ENCODE measurements at regions not wholly inside any gene's neighbourhood (a gene's known extent, or its start where the extent isn't known, plus 50 kb on each side); places are given as distances from the start of the nearest gene placed in this dataset.
"Not testable (repeated sequence)": the region's sequence is repeated elsewhere in the genome, so short reads cannot be mapped to it uniquely, and the experiment has no call there.

DNA sequence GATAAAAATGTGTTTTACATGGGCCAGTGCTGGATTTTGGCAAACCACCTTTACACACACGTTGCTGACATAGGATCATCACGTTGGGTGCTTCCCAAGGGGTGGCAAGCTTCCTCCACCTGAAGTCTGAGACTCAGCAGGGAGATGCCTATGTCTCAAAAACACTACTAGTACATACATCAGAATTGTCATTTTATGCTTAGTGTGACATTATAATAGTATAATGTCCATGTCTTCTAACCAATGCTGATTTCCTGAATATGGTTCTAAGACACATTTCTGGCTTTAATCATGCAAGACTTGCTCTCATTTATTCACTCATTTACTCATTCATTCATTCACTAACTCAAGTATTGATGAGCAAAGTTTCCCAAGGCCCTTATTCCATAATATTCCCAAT is 322.3 kb downstream of the LNPK start:
- intact Hi-C loops (cut with micrococcal nuclease; ENCODE audit: unreplicated experiment) = loop anchor here (5.0 kb wide), 1 partner anchor 262 kb away; no protein-coding TSS in a partner anchor
- CTCF ChIA-PET = no interaction called here
- no TSS peak for BruUV-seq (replicated peaks)
- no peak for DNase-seq
- Mint-ChIP-seq H3K4me3 (ENCODE audit: low read depth, unreplicated experiment) (no peak overlapping the region), H3K4me1 (ENCODE audit: low read depth, unreplicated experiment) (no peaks in the 10 kb centered on the region), H3K27ac (ENCODE audit: unreplicated experiment) (no peak overlapping the region), H3K27me3 (ENCODE audit: unreplicated experiment) (peaks cover 8% of the 10 kb centered on the region), H3K9me3 (ENCODE audit: low read depth, unreplicated experiment) (no peaks in the 10 kb centered on the region), H3K36me3 (ENCODE audit: insufficient read depth, unreplicated experiment) (no peaks in the 10 kb centered on the region)
- TF ChIP-seq, protein P1, sequence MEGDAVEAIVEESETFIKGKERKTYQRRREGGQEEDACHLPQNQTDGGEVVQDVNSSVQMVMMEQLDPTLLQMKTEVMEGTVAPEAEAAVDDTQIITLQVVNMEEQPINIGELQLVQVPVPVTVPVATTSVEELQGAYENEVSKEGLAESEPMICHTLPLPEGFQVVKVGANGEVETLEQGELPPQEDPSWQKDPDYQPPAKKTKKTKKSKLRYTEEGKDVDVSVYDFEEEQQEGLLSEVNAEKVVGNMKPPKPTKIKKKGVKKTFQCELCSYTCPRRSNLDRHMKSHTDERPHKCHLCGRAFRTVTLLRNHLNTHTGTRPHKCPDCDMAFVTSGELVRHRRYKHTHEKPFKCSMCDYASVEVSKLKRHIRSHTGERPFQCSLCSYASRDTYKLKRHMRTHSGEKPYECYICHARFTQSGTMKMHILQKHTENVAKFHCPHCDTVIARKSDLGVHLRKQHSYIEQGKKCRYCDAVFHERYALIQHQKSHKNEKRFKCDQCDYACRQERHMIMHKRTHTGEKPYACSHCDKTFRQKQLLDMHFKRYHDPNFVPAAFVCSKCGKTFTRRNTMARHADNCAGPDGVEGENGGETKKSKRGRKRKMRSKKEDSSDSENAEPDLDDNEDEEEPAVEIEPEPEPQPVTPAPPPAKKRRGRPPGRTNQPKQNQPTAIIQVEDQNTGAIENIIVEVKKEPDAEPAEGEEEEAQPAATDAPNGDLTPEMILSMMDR (IDR thresholded peaks at IDR 0.05; ENCODE audit: unreplicated experiment) = no peak

DNA sequence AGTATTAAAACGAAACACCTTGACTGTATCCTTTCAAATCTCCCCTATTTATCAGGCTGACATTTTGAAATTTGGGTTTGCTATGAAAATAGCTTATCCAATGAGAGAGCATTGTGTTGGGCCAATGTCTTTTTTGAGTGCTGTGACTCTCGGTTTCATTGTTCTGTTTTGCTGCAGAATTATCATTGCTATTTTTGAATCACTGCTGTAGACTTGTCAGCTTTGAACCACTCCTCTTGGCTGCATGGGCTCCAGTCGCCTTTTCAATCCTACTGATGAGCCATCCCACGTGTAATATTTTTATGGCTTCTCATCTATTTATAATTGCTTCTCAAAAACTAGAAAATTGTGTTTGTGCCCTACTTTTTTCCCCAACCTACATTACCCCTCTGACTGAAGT is 322.8 kb downstream of the LNPK start:
- H3K4me3 Mint-ChIP-seq (ENCODE audit: low read depth, unreplicated experiment) = no peak overlapping the region
- H3K36me3 Mint-ChIP-seq (ENCODE audit: insufficient read depth, unreplicated experiment) = no peaks in the 10 kb centered on the region
- no peaks in the 10 kb centered on the region for H3K4me1 Mint-ChIP-seq (ENCODE audit: low read depth, unreplicated experiment)
- no peaks in the 10 kb centered on the region for H3K9me3 Mint-ChIP-seq (ENCODE audit: low read depth, unreplicated experiment)
- TF ChIP-seq, protein P1 (IDR thresholded peaks at IDR 0.05; ENCODE audit: unreplicated experiment) = no peak
- no peak for DNase-seq
- H3K27ac Mint-ChIP-seq (ENCODE audit: unreplicated experiment) = no peak overlapping the region
- intact Hi-C loops (cut with micrococcal nuclease; ENCODE audit: unreplicated experiment) = no loop called here
- CTCF ChIA-PET = no interaction called here
- BruUV-seq (replicated peaks) = no TSS peak
- peaks cover 3% of the 10 kb centered on the region for H3K27me3 Mint-ChIP-seq (ENCODE audit: unreplicated experiment)

DNA sequence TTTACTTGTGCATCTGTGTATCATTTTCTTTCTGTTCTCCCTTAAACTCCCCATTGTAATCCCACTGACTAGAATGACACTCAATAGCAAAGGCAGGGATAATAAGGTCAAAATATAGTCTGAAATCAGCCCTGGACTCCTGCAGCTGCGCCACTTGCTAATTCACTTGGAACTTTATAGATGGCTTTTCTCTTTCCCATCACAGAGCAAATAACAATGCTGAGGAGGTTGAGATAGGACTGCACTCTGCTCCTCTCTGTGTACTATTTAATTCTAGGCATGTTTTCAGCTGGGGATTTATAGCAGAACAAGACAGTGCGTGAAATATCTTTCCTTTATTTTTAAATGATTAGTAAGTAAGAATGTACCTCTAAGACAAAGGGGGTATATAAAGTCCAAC is 324.2 kb downstream of the LNPK start:
- Mint-ChIP-seq H3K27me3 (ENCODE audit: unreplicated experiment) (no peaks in the 10 kb centered on the region), H3K36me3 (ENCODE audit: insufficient read depth, unreplicated experiment) (no peaks in the 10 kb centered on the region), H3K9me3 (ENCODE audit: low read depth, unreplicated experiment) (no peaks in the 10 kb centered on the region), H3K4me3 (ENCODE audit: low read depth, unreplicated experiment) (no peak overlapping the region), H3K4me1 (ENCODE audit: low read depth, unreplicated experiment) (no peaks in the 10 kb centered on the region), H3K27ac (ENCODE audit: unreplicated experiment) (no peak overlapping the region)
- DNase-seq = no peak
- TF ChIP-seq, protein P1 (IDR thresholded peaks at IDR 0.05; ENCODE audit: unreplicated experiment) = no peak
- intact Hi-C loops (cut with micrococcal nuclease; ENCODE audit: unreplicated experiment) = no loop called here
- no TSS peak for BruUV-seq (replicated peaks)
- CTCF ChIA-PET = no interaction called here

DNA sequence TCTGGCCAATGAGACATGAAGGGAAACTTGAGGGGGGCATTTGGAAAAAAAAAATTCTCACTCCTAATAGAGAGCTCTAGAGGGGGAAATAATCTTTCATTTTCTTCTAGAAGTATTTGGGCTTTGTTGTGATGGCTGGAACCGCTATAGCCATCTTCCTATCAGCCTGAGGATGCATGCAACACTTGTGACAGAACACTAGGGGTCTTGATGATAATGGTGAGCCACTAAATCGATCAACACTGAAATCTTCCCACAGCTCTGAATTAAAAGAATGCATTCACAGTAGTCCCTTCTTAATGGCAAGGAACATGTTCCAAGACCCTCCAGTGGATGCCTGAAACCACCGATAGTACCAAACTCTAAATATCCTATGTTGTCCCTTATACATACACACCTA is 325.3 kb downstream of the LNPK start:
- H3K36me3 Mint-ChIP-seq (ENCODE audit: insufficient read depth, unreplicated experiment) = no peaks in the 10 kb centered on the region
- no TSS peak for BruUV-seq (replicated peaks)
- H3K9me3 Mint-ChIP-seq (ENCODE audit: low read depth, unreplicated experiment) = no peaks in the 10 kb centered on the region
- CTCF ChIA-PET = no interaction called here
- H3K27ac Mint-ChIP-seq (ENCODE audit: unreplicated experiment) = no peak overlapping the region
- H3K27me3 Mint-ChIP-seq (ENCODE audit: unreplicated experiment) = no peaks in the 10 kb centered on the region
- no peak for DNase-seq
- H3K4me3 Mint-ChIP-seq (ENCODE audit: low read depth, unreplicated experiment) = no peak overlapping the region
- TF ChIP-seq, protein P1 (IDR thresholded peaks at IDR 0.05; ENCODE audit: unreplicated experiment) = no peak
- no peaks in the 10 kb centered on the region for H3K4me1 Mint-ChIP-seq (ENCODE audit: low read depth, unreplicated experiment)
- intact Hi-C loops (cut with micrococcal nuclease; ENCODE audit: unreplicated experiment) = no loop called here

DNA sequence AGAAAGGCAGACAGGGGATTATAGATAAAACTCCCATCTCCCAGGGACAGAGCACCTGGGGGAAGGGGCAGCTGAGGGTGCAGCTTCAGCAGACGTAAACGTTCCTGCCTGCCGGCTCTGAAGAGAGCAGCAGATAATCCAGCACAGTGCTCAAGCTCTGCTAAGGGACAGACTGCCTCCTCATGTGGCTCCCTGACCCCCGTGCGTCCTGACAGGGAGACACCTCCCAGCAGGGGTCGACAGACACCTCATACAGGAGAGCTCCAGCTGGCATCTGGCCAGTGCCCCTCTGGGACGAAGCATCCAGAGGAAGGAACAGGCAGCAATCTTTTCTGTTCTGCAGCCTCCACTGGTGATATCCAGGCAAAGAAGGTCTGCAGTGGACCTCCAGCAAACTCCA is 333.3 kb downstream of the LNPK start:
- H3K4me3 Mint-ChIP-seq (ENCODE audit: low read depth, unreplicated experiment); BruUV-seq (replicated peaks); H3K36me3 Mint-ChIP-seq (ENCODE audit: insufficient read depth, unreplicated experiment); H3K4me1 Mint-ChIP-seq (ENCODE audit: low read depth, unreplicated experiment); DNase-seq; intact Hi-C loops (cut with micrococcal nuclease; ENCODE audit: unreplicated experiment); H3K27ac Mint-ChIP-seq (ENCODE audit: unreplicated experiment); CTCF ChIA-PET: not testable (repeated sequence)
- H3K9me3 Mint-ChIP-seq (ENCODE audit: low read depth, unreplicated experiment) = peaks cover 12% of the 10 kb centered on the region
- H3K27me3 Mint-ChIP-seq (ENCODE audit: unreplicated experiment) = peaks cover 16% of the 10 kb centered on the region
